AML-193 (cell line): ENCODE measurements at regions not wholly inside any gene's neighbourhood (a gene's known extent, or its start where the extent isn't known, plus 50 kb on each side); places are given as distances from the start of the nearest gene placed in this dataset.
"Not testable (repeated sequence)": the region's sequence is repeated elsewhere in the genome, so short reads cannot be mapped to it uniquely, and the experiment has no call there.

Experiments used
- DNase-seq, 2 experiments: peaks; one replicate each; lab custom pipeline; 2025; lab: John Stamatoyannopoulos, UW

DNA sequence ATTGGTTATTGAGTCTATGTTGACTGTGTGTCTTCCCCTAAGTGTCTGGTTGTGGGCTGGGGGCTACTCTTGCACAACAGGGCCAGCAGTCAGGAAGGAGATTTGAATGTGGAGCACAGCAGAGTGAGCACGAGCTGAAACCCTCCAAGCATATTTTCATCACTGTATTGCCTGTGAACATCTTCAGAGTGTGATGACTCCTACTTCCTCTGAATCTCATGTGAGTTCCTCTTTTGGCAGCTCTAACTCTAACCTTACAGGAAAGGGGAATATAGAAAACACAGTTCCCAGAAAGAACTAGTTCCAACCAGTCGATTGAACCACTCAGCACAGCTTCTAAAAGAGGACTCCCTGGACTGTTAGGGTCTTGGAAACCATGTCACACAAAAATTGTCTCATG lies 211.6 kb downstream of the RAP2B start:
- DNase-seq = peak; percentile 96 to 98

DNA sequence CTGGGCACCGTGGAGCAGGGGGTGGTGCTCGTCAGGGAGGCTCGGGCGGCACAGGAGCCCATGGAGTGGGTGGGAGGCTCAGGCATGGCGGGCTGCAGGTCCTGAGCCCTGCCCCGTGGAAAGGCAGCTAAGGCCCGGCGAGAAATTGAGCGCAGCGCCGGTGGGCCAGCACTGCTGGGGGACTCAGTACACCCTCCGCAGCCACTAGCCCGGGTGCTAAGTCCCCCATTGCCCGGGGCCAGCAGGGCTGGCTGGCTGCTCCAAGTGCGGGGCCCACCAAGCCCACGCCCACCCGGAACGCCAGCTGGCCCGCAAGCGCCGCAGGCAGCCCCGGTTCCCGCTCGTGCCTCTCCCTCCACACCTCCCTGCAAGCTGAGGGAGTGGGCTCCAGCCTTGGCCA lies 216.3 kb downstream of the RAP2B start:
- not testable (repeated sequence) for DNase-seq

DNA sequence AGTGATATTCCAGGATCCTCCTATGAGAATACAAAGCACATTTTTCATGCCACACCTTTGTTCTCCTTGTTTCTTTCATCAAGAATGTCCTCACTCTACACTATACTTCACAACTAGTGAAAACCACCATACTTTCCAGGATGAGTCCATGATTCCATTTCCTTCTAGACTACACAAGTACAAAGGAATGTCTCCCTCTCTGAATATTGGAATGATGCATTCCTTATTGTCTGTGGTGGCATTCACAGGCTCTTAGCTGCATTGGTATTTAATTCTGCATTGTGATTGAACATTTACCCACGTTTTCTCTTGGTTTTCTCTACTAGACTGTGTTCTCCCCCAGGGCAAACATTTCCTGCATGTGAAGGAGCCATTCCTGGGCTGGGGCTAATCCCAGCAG lies 217.5 kb downstream of the RAP2B start:
- DNase-seq = no peak

DNA sequence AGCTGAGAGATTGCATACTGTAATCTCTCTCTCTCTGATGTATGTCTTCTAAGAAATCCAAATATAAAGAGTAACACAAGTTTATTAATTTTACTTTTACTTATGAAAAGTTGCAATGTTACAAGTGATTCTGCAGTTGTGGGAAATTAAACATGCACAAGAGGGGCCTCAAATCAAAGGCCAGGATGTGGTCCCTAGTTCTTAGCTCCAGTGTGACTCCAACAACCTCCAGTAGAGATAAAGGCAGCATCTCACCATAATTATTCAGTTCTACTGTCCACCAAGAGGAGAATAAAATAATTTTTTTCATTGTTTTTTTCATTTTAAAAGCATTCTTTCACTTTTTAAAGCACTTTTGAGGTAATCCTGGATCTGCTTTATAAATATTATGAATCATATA lies 223.3 kb downstream of the RAP2B start:
- no peak for DNase-seq

DNA sequence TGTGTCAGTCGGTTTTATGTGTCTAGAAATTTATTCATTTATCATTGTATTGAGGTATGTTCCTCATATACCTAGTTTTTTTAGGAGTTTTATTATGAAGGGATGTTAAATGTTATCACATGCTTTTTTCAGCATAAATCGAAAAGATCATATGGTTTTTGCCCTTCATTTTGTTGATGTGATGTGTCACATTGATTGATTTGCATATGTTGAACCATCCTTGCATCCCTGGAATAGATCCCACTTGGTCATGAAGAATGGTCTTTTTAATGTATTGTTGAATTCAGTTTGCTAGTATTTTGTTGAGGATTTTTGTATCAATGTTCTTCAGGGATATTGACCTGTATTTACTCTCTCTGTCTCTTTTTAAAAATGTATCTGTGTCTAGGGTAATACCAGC lies 230.3 kb downstream of the RAP2B start:
- no peak for DNase-seq

DNA sequence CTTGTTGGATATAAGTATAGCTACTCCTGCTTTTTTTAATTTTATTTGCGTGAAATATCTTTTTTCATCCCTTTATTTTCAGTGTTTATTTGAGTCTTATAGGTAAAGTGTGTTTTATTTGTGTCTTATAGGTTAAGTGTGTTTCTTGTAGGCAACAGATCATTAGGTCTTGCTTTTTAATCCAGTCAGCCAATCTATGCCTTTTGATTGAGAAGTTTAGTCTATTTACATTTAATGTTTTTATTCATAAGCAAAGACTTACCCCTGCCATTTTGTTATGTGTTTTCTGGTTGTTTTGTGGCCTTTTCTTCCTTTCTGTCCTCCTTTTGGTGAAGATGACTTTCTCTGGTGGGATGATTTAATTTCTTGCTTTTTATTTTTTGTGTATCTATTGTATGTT lies 232.0 kb downstream of the RAP2B start:
- DNase-seq = no peak

DNA sequence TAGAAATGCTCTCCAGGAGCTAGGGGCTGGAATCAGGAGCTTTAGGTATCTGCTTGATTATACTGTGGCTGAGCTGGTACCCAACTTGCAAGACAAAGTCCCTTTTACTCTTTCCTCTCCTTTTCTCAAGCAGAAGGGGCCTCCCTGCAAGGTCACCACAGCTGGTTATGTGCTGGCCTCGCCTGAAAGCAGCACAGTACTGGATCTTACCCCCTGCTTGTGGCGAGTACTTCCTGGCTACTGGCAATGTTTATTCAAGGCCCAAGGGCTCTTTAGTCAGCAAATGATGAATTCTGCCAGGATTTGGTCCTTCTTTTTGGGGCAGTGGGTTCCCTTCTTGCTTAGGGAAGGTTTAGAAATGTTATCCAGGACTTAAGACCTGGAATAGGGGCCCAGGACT lies 234.6 kb downstream of the RAP2B start:
- DNase-seq = no peak

DNA sequence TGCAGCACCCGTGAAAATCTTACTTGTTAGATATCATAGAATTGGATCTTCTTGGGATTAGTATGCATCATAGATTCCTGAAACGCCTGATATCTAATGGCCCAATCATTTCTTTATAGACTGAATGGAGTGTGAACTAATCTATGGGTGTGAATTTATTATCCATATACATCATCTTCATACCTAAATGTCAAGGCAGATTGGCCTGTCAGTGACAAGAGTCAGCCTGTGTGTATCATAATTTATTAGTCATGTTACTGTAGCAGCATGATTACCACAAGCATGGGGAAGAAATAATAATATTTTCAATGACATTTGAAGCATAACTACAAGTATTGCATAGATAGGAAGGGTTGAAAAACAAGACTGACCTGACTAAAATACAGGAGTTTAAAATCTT lies 235.8 kb downstream of the RAP2B start:
- no peak for DNase-seq

DNA sequence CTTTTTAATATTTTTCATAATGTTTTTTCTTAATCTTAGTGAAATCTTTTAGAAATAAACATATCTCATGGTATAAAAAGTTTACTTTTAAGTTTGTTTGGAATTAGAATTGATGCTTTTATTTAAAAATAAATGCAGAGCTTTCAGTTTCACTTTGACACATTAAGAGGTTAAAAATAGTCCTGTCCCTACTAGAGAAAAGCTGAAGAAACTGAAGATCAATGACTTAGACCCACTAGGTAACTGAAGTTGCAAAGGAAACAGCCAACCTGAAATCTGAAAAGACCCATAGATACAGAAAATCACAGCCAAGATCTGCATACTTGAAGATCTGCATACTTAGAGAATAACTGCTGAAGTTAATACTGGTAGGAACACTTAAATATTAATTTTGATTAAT lies 237.6 kb downstream of the RAP2B start:
- DNase-seq = no peak

DNA sequence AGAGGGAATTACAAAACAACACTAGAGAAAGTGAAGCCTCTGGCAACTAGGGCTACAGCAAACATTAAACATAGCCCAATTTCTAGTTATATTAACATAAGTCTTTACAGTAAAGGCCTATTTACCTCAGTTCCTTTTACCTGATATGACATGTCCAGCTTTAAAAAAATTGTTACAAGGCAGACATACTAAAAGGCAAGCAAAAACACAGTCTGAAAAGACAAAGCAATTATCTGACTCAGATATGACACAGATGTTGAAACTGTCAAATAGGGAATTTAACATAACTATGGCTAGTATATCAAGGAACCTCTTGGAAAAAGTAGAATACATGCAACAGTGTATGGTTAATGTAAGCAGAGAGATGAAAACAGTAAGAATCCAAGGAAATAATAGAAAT lies 238.6 kb downstream of the RAP2B start:
- DNase-seq = no peak

DNA sequence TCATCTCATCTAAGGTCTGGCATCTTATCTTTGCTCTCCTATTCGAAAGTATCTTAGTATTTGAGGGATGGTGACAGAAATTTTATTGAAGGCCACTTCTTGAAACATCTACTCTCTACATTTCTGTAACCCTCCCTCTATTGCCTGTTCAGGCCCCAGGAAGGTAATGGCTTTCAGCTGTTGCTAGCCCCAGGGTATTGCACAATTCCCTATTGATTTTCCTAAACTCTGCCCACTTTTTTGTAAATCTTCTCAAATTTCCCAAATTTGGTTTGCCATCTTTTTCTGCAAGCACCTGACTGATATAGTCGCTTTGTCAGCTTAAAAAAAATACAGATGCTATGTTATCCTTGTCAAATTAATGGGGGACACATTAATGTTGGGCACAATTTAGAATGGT lies 242.1 kb downstream of the RAP2B start:
- no peak for DNase-seq

DNA sequence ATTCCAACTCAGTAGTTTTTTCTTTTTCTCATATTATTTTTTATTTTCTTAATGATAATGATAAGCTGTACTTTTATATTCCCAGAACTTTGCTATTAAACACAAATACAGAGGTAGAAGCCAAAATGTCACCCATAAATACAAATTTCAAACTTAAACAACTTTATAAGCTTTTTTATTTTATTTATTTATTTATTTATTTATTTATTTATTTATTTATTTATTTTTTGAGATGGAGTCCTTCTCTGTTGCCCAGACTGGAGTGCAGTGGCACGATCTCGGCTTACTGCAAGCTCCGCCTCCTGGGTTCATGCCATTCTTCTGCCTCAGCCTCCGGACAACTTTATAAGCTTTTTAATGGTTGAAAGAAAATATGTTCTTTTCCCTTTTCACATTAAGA lies 243.3 kb downstream of the RAP2B start:
- DNase-seq = not testable (repeated sequence)

DNA sequence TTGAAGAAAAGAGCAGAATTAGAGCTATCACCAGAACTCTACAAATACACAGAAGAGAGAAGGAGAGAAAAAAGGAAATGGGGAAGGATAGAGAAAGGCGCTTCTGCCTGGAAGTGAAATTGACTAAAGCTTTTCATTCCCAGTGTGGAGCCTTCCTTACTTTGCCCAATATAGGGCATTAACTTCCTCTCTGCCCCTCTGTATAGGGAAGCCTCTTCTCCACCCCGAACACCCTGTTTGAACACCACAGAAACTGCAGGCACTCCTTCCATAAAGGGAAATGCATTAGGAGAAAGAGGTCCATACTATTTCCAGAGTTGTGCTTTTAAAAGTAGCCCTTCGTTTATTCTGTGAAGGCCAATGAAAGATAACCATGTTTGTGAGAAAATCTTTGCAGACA lies 248.5 kb downstream of the RAP2B start:
- DNase-seq = no peak

DNA sequence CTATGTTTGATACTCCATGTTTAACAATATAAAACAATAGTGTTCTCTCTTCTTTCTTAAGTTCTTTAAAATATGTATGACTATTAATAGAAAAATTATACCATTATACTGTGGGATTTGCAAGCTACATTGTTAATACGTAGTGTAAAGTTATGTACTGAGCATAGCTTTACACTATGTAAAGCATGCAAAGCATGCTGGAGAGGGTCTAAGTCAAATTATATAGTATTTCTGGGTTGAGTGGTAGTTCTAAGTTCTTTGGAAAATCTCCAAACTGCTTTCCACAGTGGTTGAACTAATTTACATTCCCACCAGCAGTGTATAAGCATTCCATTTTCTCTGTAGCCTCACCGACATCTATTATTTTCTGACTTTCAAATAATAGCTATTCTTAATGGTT lies 253.0 kb downstream of the RAP2B start:
- no peak for DNase-seq

DNA sequence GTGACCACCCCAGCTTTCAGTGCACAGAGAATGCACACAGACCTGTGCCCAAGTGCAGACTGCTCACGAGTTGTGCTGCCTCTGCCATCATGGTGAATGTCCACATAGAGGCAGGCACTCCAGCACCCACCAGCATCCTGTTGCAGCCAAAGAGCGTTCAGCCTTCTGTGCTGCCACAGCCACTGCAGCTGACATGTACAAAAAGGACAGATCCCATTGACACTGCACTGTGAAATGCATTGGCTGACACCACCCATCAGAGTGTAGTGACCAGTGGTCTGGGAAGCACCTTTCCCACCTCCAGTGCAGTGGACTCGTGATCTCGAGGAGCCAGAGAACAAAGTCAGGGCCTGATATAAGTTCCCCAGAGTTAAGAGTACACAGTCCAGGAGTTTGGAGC lies 260.3 kb downstream of the RAP2B start:
- DNase-seq = no peak

DNA sequence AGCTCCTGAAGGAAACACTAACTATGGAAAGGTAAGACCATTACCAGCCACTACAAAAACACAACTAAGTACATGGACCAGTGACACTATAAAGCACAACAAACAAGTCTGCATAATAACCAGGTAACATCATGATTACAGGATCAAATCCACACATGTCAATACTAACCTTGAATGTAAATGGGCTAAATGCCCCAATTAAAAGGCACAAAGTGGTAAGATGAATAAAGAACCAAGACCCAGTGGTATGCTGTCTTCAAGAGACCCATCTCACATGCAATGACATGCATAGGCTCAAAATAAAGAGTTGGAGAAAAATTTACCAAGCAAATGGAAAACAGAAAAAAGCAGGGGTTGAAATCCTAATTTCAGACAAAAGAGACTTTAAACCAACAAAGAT lies 261.8 kb downstream of the RAP2B start:
- DNase-seq = not testable (repeated sequence)

DNA sequence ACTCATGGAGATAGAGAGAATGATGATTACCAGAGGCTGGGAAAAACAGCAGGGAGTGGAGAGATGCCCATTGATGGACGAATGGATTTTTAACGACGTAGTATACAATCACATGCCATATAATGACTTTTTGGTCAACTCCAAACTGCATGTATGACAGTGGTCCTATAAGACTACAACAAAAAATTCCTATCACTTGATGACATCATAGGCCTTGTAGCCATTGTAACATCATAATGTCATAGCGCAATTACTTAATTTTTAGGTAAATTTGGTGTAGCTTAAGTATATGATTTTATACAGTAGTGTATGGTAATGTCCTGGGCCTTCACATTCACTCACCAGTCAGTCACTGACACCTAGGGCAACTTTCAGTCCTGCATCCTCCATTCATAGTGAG lies 264.3 kb downstream of the RAP2B start:
- DNase-seq = no peak

DNA sequence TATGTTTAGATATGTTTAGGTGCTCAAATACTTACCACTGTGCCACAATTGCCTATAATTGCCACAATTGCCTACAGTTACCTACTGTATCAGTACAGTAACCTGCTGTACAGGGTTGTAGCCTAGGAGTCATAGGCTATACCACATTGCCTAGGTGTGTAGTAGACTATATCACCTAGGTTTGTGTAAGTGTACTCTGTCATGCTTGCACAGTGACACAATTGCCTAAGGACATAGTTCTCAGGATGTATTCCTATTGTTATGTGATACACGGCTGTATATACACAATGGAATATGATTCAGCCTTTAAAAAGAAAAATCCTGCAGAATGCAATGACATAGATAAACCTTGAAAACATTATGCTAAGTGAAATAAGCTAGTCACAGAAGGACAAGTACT lies 264.8 kb downstream of the RAP2B start:
- no peak for DNase-seq

DNA sequence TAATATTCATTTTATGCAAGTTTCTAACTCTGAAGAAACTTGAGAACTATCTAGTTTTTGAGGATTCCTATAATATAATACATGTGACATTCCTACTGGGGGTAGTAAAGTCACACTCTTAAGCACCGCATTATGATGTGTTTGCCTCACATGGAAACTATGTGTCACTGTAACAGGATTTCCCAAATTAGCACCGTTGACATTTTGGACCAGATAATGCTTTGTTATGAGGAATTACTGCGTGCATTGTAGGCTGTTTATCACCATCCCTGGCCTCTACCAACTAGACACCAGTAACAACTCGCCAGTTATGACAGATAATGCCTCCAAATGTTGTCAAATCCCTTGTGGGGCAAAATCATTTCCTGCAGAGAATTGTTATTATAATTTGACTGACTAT lies 267.8 kb downstream of the RAP2B start:
- no peak for DNase-seq

DNA sequence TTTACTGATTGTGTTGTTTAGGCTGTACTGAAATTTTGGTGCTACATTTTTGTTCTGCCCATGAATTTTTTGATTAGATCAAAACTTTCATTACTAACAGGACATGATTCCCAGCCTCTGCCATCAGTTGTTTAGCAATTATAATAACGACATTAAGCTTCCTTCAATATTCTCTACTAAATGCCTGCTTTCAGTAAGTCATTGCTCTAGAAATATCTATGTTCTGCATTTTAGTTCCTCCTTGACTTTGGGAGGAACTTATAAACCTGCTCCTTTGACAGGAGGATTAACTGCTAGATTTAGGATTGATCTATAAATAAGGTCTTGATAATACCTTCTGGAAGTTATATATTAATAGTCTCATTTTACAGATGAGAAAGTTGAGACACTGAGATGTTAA lies 269.1 kb downstream of the RAP2B start:
- DNase-seq = peak; percentile 27 to 29

DNA sequence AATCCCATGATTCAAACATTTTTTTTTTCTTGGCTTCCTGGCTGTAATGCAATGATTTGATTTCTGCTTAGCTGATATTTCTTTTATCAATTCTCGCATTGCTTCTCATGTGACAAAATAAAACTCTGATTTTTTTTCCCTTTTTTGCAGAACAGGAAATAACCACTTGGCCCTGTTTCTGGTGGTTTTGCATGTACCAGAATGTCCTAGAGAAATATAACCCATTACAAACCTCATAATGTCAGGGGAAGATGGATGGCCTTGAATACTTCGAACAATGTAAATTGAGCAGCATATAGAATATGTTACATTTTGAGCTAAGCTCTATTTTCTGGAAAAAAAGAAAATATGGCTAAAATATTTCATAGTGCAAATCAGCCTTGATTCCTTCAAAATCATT lies 275.6 kb downstream of the RAP2B start:
- no peak for DNase-seq

DNA sequence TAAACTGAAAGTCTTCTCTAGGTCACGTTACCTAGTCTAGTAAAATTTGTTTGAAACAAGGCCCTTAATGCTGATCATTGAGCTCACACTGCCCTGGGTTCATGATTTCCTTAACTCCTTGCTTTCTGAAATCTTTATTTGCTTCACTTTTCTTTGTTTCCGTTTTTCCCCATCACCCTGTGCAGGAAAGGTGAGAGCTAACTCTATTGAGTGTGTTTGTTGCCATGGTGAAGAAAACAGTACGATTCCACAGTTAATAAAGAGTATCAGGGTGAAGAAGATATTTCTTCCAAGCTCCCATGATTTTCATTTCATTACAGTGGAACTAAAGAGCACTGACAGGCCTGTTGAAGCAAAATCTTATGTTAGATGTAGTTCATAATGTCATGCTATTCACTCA lies 276.2 kb downstream of the RAP2B start:
- DNase-seq = no peak

DNA sequence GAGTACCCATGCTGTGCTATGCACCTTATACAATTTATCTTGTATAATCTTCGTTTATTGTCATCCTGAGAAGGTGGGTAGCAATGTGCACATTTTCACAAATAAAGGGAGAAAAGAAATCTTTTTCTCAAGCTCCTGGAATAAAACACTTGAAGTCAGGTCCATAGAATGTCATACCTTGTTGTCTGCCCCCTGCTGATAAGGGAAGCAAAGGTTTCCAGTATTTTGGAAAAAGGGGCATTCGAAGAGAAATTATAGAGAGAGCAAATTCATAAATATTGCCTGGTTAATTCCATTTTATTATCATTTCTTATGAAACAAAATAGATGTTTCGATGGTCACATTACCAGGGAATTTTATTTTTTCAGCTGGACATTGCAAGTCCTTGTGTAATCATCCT lies 277.8 kb downstream of the RAP2B start:
- DNase-seq = no peak

DNA sequence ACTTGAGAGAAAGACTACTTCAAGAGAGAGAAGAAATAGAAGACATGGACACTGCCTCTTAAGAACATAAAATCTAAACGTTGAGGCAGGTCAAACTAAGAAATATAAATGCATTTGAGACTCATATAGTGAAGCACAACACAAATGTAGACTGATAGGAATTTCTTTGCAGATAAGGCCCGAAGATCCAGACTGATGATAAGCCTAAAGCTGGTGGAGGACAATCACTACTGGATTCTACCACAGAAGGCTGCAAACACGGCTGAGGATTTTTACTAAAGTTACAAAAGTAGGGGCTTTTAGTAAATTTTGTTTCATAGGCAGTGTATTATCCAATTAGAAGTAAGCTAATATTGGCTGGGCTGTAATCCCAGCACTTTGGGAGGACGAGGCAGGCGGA lies 278.3 kb downstream of the RAP2B start:
- DNase-seq = no peak

DNA sequence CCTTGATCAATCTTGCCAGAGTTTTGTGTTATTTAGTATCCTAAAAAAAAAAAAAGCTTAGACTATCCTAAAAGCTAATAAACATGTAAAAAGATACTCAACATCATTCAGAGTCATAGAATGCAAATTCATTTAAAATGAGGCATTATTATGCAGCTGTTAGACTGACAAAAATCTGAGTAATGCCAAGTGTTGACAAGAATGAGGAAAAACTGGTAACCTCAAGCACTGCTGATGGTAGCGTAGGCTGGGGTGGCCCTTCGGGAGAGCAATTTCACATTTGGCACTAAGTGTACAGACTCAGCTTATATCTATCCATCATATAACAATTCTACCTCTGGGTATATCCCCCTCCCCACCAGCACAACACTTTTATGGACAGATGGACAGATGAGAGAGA lies 280.4 kb downstream of the RAP2B start:
- DNase-seq = no peak
